Stomach (tissue), 4 donors: ENCODE measurements at regions not wholly inside any gene's neighbourhood (a gene's known extent, or its start where the extent isn't known, plus 50 kb on each side); places are given as distances from the start of the nearest gene placed in this dataset.
"Not testable (repeated sequence)": the region's sequence is repeated elsewhere in the genome, so short reads cannot be mapped to it uniquely, and the experiment has no call there.

Source experiments
- POLR2AphosphoS5 ChIP-seq, 3 donors: sonication (generic); formaldehyde crosslinking; IDR thresholded peaks; one replicate each; pipeline ENCODE4 v1.6.1; 2016; ENCODE audit warnings: antibody characterized with exemption in 3 of 3
- TF ChIP-seq, protein P1 (sequence below), 7 experiments: fragments of 450-650 bp in 4 of 7; fragments of 200-600 bp in 3 of 7; sonication (generic) in 3 of 7; IDR thresholded peaks; one replicate each; pipeline ENCODE4 v1.5.1; 2016 to 2019; ENCODE audit warnings: antibody characterized with exemption in 7 of 7, control low read depth in 2 of 7, mild to moderate bottlenecking in 1 of 7

DNA sequence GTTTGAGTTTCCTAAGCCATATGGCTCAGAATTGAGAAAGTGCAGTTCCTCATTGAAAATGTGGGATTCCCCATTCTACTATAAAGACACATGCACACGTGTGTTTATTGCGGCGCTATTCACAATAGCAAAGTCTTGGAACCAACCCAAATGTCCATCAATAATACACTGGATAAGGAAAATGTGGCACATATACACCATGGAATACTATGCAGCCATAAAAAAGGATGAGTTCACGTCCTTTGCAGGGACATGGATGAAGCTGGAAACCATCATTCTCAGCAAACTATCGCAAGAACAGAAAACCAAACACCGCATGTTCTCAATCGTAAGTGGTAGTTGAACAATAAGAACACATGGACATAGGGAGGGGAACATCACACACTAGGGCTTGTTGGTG, 154.8 kb downstream of the SEC23IP start:
- TF ChIP-seq, protein P1, sequence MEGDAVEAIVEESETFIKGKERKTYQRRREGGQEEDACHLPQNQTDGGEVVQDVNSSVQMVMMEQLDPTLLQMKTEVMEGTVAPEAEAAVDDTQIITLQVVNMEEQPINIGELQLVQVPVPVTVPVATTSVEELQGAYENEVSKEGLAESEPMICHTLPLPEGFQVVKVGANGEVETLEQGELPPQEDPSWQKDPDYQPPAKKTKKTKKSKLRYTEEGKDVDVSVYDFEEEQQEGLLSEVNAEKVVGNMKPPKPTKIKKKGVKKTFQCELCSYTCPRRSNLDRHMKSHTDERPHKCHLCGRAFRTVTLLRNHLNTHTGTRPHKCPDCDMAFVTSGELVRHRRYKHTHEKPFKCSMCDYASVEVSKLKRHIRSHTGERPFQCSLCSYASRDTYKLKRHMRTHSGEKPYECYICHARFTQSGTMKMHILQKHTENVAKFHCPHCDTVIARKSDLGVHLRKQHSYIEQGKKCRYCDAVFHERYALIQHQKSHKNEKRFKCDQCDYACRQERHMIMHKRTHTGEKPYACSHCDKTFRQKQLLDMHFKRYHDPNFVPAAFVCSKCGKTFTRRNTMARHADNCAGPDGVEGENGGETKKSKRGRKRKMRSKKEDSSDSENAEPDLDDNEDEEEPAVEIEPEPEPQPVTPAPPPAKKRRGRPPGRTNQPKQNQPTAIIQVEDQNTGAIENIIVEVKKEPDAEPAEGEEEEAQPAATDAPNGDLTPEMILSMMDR (IDR thresholded peaks at IDR 0.05), result not testable (repeated sequence)
- TF ChIP-seq POLR2AphosphoS5 (IDR thresholded peaks at IDR 0.05), result not testable (repeated sequence)
